Ishikawa (cell line): ENCODE measurements at regions not wholly inside any gene's neighbourhood (a gene's known extent, or its start where the extent isn't known, plus 50 kb on each side); places are given as distances from the start of the nearest gene placed in this dataset.

Source experiments
- CEBPB ChIP-seq: IDR thresholded peaks from 2 replicates; pipeline ENCODE4 v1.6.1; 2012
- CREB1 ChIP-seq: IDR thresholded peaks from 2 replicates; pipeline ENCODE4 v1.6.1; 2012; ENCODE audit warnings: low read depth
- EGR1 ChIP-seq: IDR thresholded peaks from 2 replicates; pipeline ENCODE4 v1.6.1; 2012
- EP300 ChIP-seq: IDR thresholded peaks from 2 replicates; pipeline ENCODE4 v1.6.1; 2012; ENCODE audit warnings: borderline replicate concordance
- FOXM1 ChIP-seq: IDR thresholded peaks from 2 replicates; pipeline ENCODE4 v1.6.1; 2012; ENCODE audit warnings: low read depth, borderline replicate concordance
- MAX ChIP-seq: IDR thresholded peaks from 2 replicates; pipeline ENCODE4 v1.6.1; 2012
- RAD21 ChIP-seq: IDR thresholded peaks from 2 replicates; pipeline ENCODE4 v1.6.1; 2012; ENCODE audit warnings: low read depth
- REST ChIP-seq: IDR thresholded peaks from 2 replicates; pipeline ENCODE4 v1.6.1; 2012; ENCODE audit warnings: low read depth, mild to moderate bottlenecking
- TAF1 ChIP-seq: IDR thresholded peaks from 2 replicates; pipeline ENCODE4 v1.6.1; 2012; ENCODE audit warnings: low read depth, mild to moderate bottlenecking
- TEAD4 ChIP-seq: IDR thresholded peaks from 2 replicates; pipeline ENCODE4 v1.6.1; 2012
- YY1 ChIP-seq: IDR thresholded peaks from 2 replicates; pipeline ENCODE4 v1.6.1; 2012; ENCODE audit warnings: low read depth
- ZBTB7A ChIP-seq: IDR thresholded peaks from 2 replicates; pipeline ENCODE4 v1.6.1; 2012; ENCODE audit warnings: low read depth

GRCh38 chr16:49057391-49057790 is 224.2 kb downstream of the CBLN1 start:
- TF ChIP-seq EP300 (no peak), EGR1 (no peak), RAD21 (no peak), YY1 (no peak), CREB1 (no peak), REST (no peak), MAX (no peak), TAF1 (no peak), FOXM1 (no peak), TEAD4 (no peak), CEBPB (no peak), ZBTB7A (no peak)
